H1 (cell line): ENCODE measurements at regions not wholly inside any gene's neighbourhood (a gene's known extent, or its start where the extent isn't known, plus 50 kb on each side); places are given as distances from the start of the nearest gene placed in this dataset.

Experiments used
- CTCF ChIA-PET: fragments of 300-600 bp; sonication (Branson Sonifier 250); formaldehyde crosslinking; loops from one replicate; lab custom pipeline; 2021; ENCODE audit not compliant: partially characterized antibody; lab: Charles Lee
- POLR2A ChIA-PET: fragments of 300-600 bp; sonication (Branson Sonifier 250); formaldehyde crosslinking; loops from one replicate; lab custom pipeline; 2021; ENCODE audit warnings: inconsistent platforms; ENCODE audit not compliant: partially characterized antibody; lab: Charles Lee
- DNase-seq, 2 experiments: peaks; one replicate each; pipeline versions ENCODE4 v3.0.0 to v3.0.0-alpha.2; 2010 to 2022; ENCODE audit warnings: low spot score in 2 of 2, low read depth in 1 of 2, mixed read lengths in 1 of 2
- FAIRE-seq: peaks from 2 replicates; lab custom pipeline; 2011; peaks lifted over from hg19 to GRCh38; lab: Jason Lieb, UNC
- H2AFZ ChIP-seq: 2 replicates; pipeline ENCODE4 v1.8.1; 2012; ENCODE audit warnings: low read length, inconsistent platforms
- H2AK5ac ChIP-seq: 2 replicates; pipeline ENCODE4 v1.6.1; 2013; ENCODE audit warnings: low read depth, low read length
- H2BK120ac ChIP-seq: replicated peaks from 2 replicates; pipeline ENCODE3; 2013; ENCODE audit warnings: low read depth, low read length, inconsistent platforms
- H2BK12ac ChIP-seq: 2 replicates; pipeline ENCODE4 v1.6.1; 2013; ENCODE audit warnings: low read depth, low read length
- H2BK15ac ChIP-seq: 2 replicates; pipeline ENCODE4 v1.6.1; 2013; ENCODE audit warnings: low read length
- H2BK20ac ChIP-seq: 2 replicates; pipeline ENCODE4 v1.6.1; 2013; ENCODE audit warnings: low read length
- H2BK5ac ChIP-seq: 2 replicates; pipeline ENCODE4 v1.6.1; 2013; ENCODE audit warnings: low read depth, low read length
- H3K14ac ChIP-seq: 2 replicates; pipeline ENCODE4 v1.6.1; 2013; ENCODE audit warnings: inconsistent platforms; ENCODE audit not compliant: insufficient read length
- H3K18ac ChIP-seq: 2 replicates; pipeline ENCODE4 v1.6.1; 2013; ENCODE audit warnings: low read length; ENCODE audit errors: extremely low read depth
- H3K23ac ChIP-seq: 2 replicates; pipeline ENCODE4 v1.6.1; 2013; ENCODE audit warnings: inconsistent platforms; ENCODE audit not compliant: insufficient read length
- H3K23me2 ChIP-seq: 2 replicates; pipeline ENCODE4 v1.6.1; 2013; ENCODE audit warnings: low read depth, low read length
- H3K27ac ChIP-seq: 2 replicates; pipeline ENCODE4 v1.6.1; 2011; ENCODE audit warnings: low read depth, low read length, inconsistent platforms
- H3K27me3 ChIP-seq, 4 experiments: replicated peaks in 1 of 4; 1 replicate in 1 of 4; 2 replicates in 3 of 4; pipeline versions ENCODE4 v1.6.1 to v1.8.1; 2011 to 2013; ENCODE audit warnings: low read length in 3 of 4, mild to moderate bottlenecking in 3 of 4, inconsistent platforms in 2 of 4, mixed read lengths in 2 of 4, moderate library complexity in 1 of 4; ENCODE audit not compliant: control insufficient read depth in 3 of 4, insufficient read depth in 3 of 4; ENCODE audit errors: extremely low read depth in 1 of 4
- H3K36me3 ChIP-seq, 4 experiments: 2 replicates each; pipeline versions ENCODE4 v1.6.1 to v1.8.1; 2011 to 2013; ENCODE audit warnings: mild to moderate bottlenecking in 4 of 4, low read length in 3 of 4, moderate library complexity in 2 of 4, control low read depth in 1 of 4, inconsistent platforms in 1 of 4; ENCODE audit not compliant: insufficient read depth in 4 of 4, control insufficient read depth in 2 of 4
- H3K4ac ChIP-seq: replicated peaks from 2 replicates; pipeline ENCODE3; 2013; ENCODE audit warnings: low read length, low read depth, mixed read lengths, inconsistent platforms; ENCODE audit not compliant: insufficient read length
- H3K4me1 ChIP-seq, 4 experiments: replicated peaks in 1 of 4; 1 replicate in 1 of 4; 2 replicates in 3 of 4; pipeline versions ENCODE4 v1.6.1 to v1.8.1; 2011 to 2013; ENCODE audit warnings: low read length in 3 of 4, inconsistent platforms in 2 of 4, mixed read lengths in 1 of 4; ENCODE audit not compliant: insufficient read depth in 4 of 4, control insufficient read depth in 3 of 4
- H3K4me2 ChIP-seq, 2 experiments: 2 replicates each; pipeline versions ENCODE4 v1.6.1 to v1.8.1; 2011 to 2013; ENCODE audit warnings: low read depth in 2 of 2, low read length in 2 of 2, control low read depth in 1 of 2, inconsistent platforms in 1 of 2, mild to moderate bottlenecking in 1 of 2; ENCODE audit not compliant: insufficient read depth in 1 of 2
- H3K4me3 ChIP-seq, 4 experiments: fragments of 200-600, 300-600 bp in 1 of 4; sonication (generic), shearing (Covaris generic), sonication (Bioruptor Twin) in 1 of 4; 2 replicates each; pipeline versions ENCODE4 v1.5.1 to v1.8.1; 2011 to 2016; ENCODE audit warnings: low read length in 4 of 4, low read depth in 3 of 4, control low read depth in 2 of 4, inconsistent platforms in 2 of 4, mild to moderate bottlenecking in 2 of 4, mixed read lengths in 1 of 4, moderate library complexity in 1 of 4; ENCODE audit not compliant: insufficient read depth in 2 of 4; ENCODE audit errors: extremely low read depth in 1 of 4
- H3K56ac ChIP-seq: replicated peaks from 2 replicates; pipeline ENCODE3; 2013; ENCODE audit warnings: low read depth, mild to moderate bottlenecking, mixed read lengths, low read length, inconsistent platforms; ENCODE audit not compliant: insufficient read length
- H3K79me1 ChIP-seq: 2 replicates; pipeline ENCODE4 v1.6.1; 2013; ENCODE audit warnings: low read depth, low read length, control low read depth
- H3K79me2 ChIP-seq, 2 experiments: 2 replicates each; pipeline versions ENCODE4 v1.6.1 to v1.8.1; 2012 to 2013; ENCODE audit warnings: low read length in 2 of 2, mild to moderate bottlenecking in 2 of 2, inconsistent platforms in 1 of 2; ENCODE audit not compliant: insufficient read depth in 2 of 2, control insufficient read depth in 1 of 2
- H3K9ac ChIP-seq, 4 experiments: replicated peaks in 1 of 4; 1 replicate in 1 of 4; 2 replicates in 3 of 4; pipeline versions ENCODE4 v1.6.1 to v1.8.1; 2011 to 2013; ENCODE audit warnings: low read depth in 3 of 4, low read length in 3 of 4, control low read depth in 2 of 4, mild to moderate bottlenecking in 2 of 4, moderate library complexity in 2 of 4, inconsistent platforms in 1 of 4; ENCODE audit errors: extremely low read depth in 1 of 4
- H3K9me3 ChIP-seq, 2 experiments: 2 replicates each; pipeline versions ENCODE4 v1.6.1 to v1.8.1; 2012 to 2013; ENCODE audit warnings: mild to moderate bottlenecking in 2 of 2, moderate library complexity in 2 of 2, control low read depth in 1 of 2, inconsistent platforms in 1 of 2, low read depth in 1 of 2, low read length in 1 of 2, mixed read lengths in 1 of 2; ENCODE audit not compliant: insufficient read depth in 2 of 2
- H4K20me1 ChIP-seq, 2 experiments: replicated peaks in 1 of 2; 2 replicates each; pipeline versions ENCODE3 to v1.8.1; 2011 to 2013; ENCODE audit warnings: inconsistent platforms in 2 of 2, low read length in 2 of 2, mild to moderate bottlenecking in 1 of 2; ENCODE audit not compliant: insufficient read depth in 2 of 2, control insufficient read depth in 1 of 2
- H4K5ac ChIP-seq: 2 replicates; pipeline ENCODE4 v1.6.1; 2013; ENCODE audit warnings: low read length, low read depth, mixed read lengths, inconsistent platforms; ENCODE audit not compliant: insufficient read length
- H4K8ac ChIP-seq: 2 replicates; pipeline ENCODE4 v1.8.0; 2013; ENCODE audit warnings: mild to moderate bottlenecking, moderate library complexity, low read length, inconsistent platforms; ENCODE audit not compliant: insufficient read depth; ENCODE audit errors: extremely low read depth
- H4K91ac ChIP-seq: replicated peaks from 2 replicates; pipeline ENCODE3; 2013; ENCODE audit warnings: low read length, mixed read lengths, inconsistent platforms; ENCODE audit not compliant: insufficient read length
- ASH2L ChIP-seq: fragments of 200-600, 300-600 bp; sonication (generic); IDR thresholded peaks from one replicate; pipeline ENCODE4 v1.7.1; 2017; ENCODE audit warnings: low read length
- CBX5 ChIP-seq: fragments of 300-800, 300-1000 bp; sonication (generic); IDR thresholded peaks from 2 replicates; pipeline ENCODE4 v1.7.1; 2016; ENCODE audit warnings: antibody characterized with exemption, low read length, low read depth
- CHD1 ChIP-seq: IDR thresholded peaks from 2 replicates; pipeline ENCODE4 v1.6.1; 2012; ENCODE audit warnings: low read depth, low read length, improper control_type of control experiment
- EP300 ChIP-seq, 2 experiments: IDR thresholded peaks; 1 replicate in 1 of 2; 2 replicates in 1 of 2; pipeline ENCODE4 v1.6.1; 2011 to 2012; ENCODE audit warnings: low read depth in 2 of 2, low read length in 2 of 2, mild to moderate bottlenecking in 2 of 2, borderline replicate concordance in 1 of 2, inconsistent platforms in 1 of 2, moderate library complexity in 1 of 2
- NANOG ChIP-seq: IDR thresholded peaks from 2 replicates; pipeline ENCODE4 v1.6.1; 2011; ENCODE audit warnings: low read length, low read depth, mild to moderate bottlenecking, inconsistent platforms; ENCODE audit not compliant: insufficient read depth, poor library complexity, severe bottlenecking
- SP4 ChIP-seq: IDR thresholded peaks from 2 replicates; pipeline ENCODE4 v1.6.1; 2012; ENCODE audit warnings: low read length, inconsistent platforms
- SUZ12 ChIP-seq: fragments of 200-600 bp; sonication (generic); IDR thresholded peaks from 2 replicates; pipeline ENCODE4 v1.6.1; 2012; ENCODE audit warnings: mild to moderate bottlenecking, inconsistent platforms, low read length, moderate library complexity, mixed read lengths
- USF2 ChIP-seq: IDR thresholded peaks from 2 replicates; pipeline ENCODE4 v1.6.1; 2011; ENCODE audit warnings: low read length, improper control_type of control experiment
- YY1 ChIP-seq: IDR thresholded peaks from 2 replicates; pipeline ENCODE4 v1.6.1; 2011; ENCODE audit warnings: low read depth, mild to moderate bottlenecking, low read length

GRCh38 chr7:119007236-119007635 is 782.7 kb downstream of the ANKRD7 start:
- Histone ChIP-seq H3K4me2 (no peak overlapping the region), H2BK20ac (no peak overlapping the region), H3K4me1 (no peaks in the 10 kb centered on the region), H3K27me3 (no peaks in the 10 kb centered on the region), H2BK5ac (no peak overlapping the region), H2BK12ac (no peak overlapping the region), H2BK15ac (no peak overlapping the region), H3K9me3 (no peaks in the 10 kb centered on the region), H4K5ac (no peak overlapping the region), H3K79me2 (no peaks in the 10 kb centered on the region), H3K23me2 (no peaks in the 10 kb centered on the region), H3K4ac (no peak overlapping the region), H2AFZ (no peak overlapping the region), H3K36me3 (no peaks in the 10 kb centered on the region), H4K20me1 (no peaks in the 10 kb centered on the region), H3K56ac (no peak overlapping the region), H3K18ac (no peak overlapping the region), H4K8ac (no peak overlapping the region), H2BK120ac (no peak overlapping the region), H3K9ac (no peak overlapping the region), H2AK5ac (no peak overlapping the region), H3K23ac (no peak overlapping the region), H4K91ac (no peak overlapping the region), H3K79me1 (no peaks in the 10 kb centered on the region), H3K14ac (no peak overlapping the region), H3K27ac (no peak overlapping the region), H3K4me3 (no peak overlapping the region)
- CTCF ChIA-PET: no interaction called here
- DNase-seq (no peak), FAIRE-seq (no peak)
- TF ChIP-seq CHD1: no peak
- TF ChIP-seq ASH2L: no peak
- no peak for TF ChIP-seq SP4
- TF ChIP-seq USF2: no peak
- TF ChIP-seq NANOG: no peak
- TF ChIP-seq YY1: no peak
- TF ChIP-seq EP300 (IDR thresholded peaks at IDR 0.05; ENCODE audit: borderline replicate concordance in 1 of 2, low read depth in 2 of 2, low read length in 2 of 2): no peak
- no peak for TF ChIP-seq SUZ12
- no peak for TF ChIP-seq CBX5
- POLR2A ChIA-PET: interaction anchor here (0.7 kb wide), 1 partner anchor 30 kb away, joined by 3 read pairs; no protein-coding TSS in a partner anchor
